Trophoblast cell (in vitro differentiated cells and primary cell): ENCODE measurements at regions not wholly inside any gene's neighbourhood (a gene's known extent, or its start where the extent isn't known, plus 50 kb on each side); places are given as distances from the start of the nearest gene placed in this dataset.
A peak's percentile ranks its signal among the peaks of the same experiment; 100 is the strongest.

Experiments
- DNase-seq, 2 donors: peaks; one replicate each; pipeline ENCODE4 v3.0.0-alpha.2; 2016
- H2AFZ ChIP-seq: 2 replicates; pipeline ENCODE4 v1.6.1; 2013; ENCODE audit warnings: low read length, moderate library complexity, mild to moderate bottlenecking; ENCODE audit not compliant: insufficient read depth, poor library complexity
- H2AK5ac ChIP-seq: 2 replicates; pipeline ENCODE4 v1.6.1; 2013; ENCODE audit warnings: mild to moderate bottlenecking, low read length
- H2BK120ac ChIP-seq: 2 replicates; pipeline ENCODE4 v1.6.1; 2013; ENCODE audit warnings: low read length, mild to moderate bottlenecking, moderate library complexity; ENCODE audit not compliant: insufficient read depth, poor library complexity
- H2BK12ac ChIP-seq: 2 replicates; pipeline ENCODE4 v1.6.1; 2013; ENCODE audit warnings: mild to moderate bottlenecking, low read length, moderate library complexity
- H2BK5ac ChIP-seq: 2 replicates; pipeline ENCODE4 v1.6.1; 2013; ENCODE audit warnings: low read length, low read depth, moderate library complexity, mild to moderate bottlenecking; ENCODE audit not compliant: poor library complexity
- H3K14ac ChIP-seq: 2 replicates; pipeline ENCODE4 v1.6.1; 2013; ENCODE audit warnings: mild to moderate bottlenecking, low read length
- H3K18ac ChIP-seq: 2 replicates; pipeline ENCODE4 v1.6.1; 2013; ENCODE audit warnings: mild to moderate bottlenecking, low read length
- H3K23ac ChIP-seq: 2 replicates; pipeline ENCODE4 v1.6.1; 2013; ENCODE audit warnings: low read length
- H3K27ac ChIP-seq: 2 replicates; pipeline ENCODE4 v1.5.1; 2013; ENCODE audit warnings: low read depth, mild to moderate bottlenecking, inconsistent platforms, low read length, moderate library complexity
- H3K27me3 ChIP-seq: 2 replicates; pipeline ENCODE4 v1.6.1; 2013; ENCODE audit warnings: inconsistent platforms, mild to moderate bottlenecking, low read length, moderate library complexity; ENCODE audit not compliant: insufficient read depth
- H3K36me3 ChIP-seq, 2 experiments: 1 replicate in 1 of 2; 2 replicates in 1 of 2; pipeline ENCODE4 v1.6.1; 2013; ENCODE audit warnings: low read length in 2 of 2, mild to moderate bottlenecking in 2 of 2, moderate library complexity in 1 of 2; ENCODE audit not compliant: insufficient read depth in 2 of 2, control insufficient read depth in 1 of 2
- H3K4ac ChIP-seq: 2 replicates; pipeline ENCODE4 v1.6.1; 2013; ENCODE audit warnings: low read depth, mild to moderate bottlenecking, low read length, moderate library complexity
- H3K4me1 ChIP-seq, 2 experiments: 1 replicate in 1 of 2; 2 replicates in 1 of 2; pipeline ENCODE4 v1.6.1; 2013; ENCODE audit warnings: low read length in 2 of 2, mild to moderate bottlenecking in 2 of 2, moderate library complexity in 1 of 2; ENCODE audit not compliant: insufficient read depth in 2 of 2, control insufficient read depth in 1 of 2
- H3K4me2 ChIP-seq: 2 replicates; pipeline ENCODE4 v1.6.1; 2013; ENCODE audit warnings: inconsistent platforms, mild to moderate bottlenecking, low read length, moderate library complexity
- H3K4me3 ChIP-seq: 2 replicates; pipeline ENCODE4 v1.5.1; 2013; ENCODE audit warnings: mild to moderate bottlenecking, low read depth, low read length, inconsistent platforms
- H3K79me1 ChIP-seq: one replicate; pipeline ENCODE4 v1.6.1; 2013; ENCODE audit warnings: low read length
- H3K79me2 ChIP-seq: 2 replicates; pipeline ENCODE4 v1.6.1; 2013; ENCODE audit warnings: low read length, mild to moderate bottlenecking; ENCODE audit not compliant: control insufficient read depth, insufficient read depth, poor library complexity
- H3K9ac ChIP-seq: 2 replicates; pipeline ENCODE4 v1.6.1; 2013; ENCODE audit warnings: mild to moderate bottlenecking, low read length
- H3K9me3 ChIP-seq: 2 replicates; pipeline ENCODE4 v1.6.1; 2013; ENCODE audit warnings: low read depth, mild to moderate bottlenecking, control low read depth, inconsistent platforms, low read length; ENCODE audit not compliant: insufficient read depth
- H4K12ac ChIP-seq: 2 replicates; pipeline ENCODE4 v1.6.1; 2013; ENCODE audit warnings: low read depth, mild to moderate bottlenecking, low read length, moderate library complexity
- H4K8ac ChIP-seq: 2 replicates; pipeline ENCODE4 v1.6.1; 2013; ENCODE audit warnings: low read depth, mild to moderate bottlenecking, low read length, moderate library complexity
- H4K91ac ChIP-seq: one replicate; pipeline ENCODE4 v1.6.1; 2013; ENCODE audit warnings: low read depth, mild to moderate bottlenecking, low read length, moderate library complexity
- WGBS: extraction: QIAGEN DNeasy Blood & Tissue Kit; methylation state at CpG from one replicate; pipeline ENCODE4 v1.1.7; 2013; ENCODE audit warnings: missing lambda C conversion rate; ENCODE audit not compliant: insufficient read length, insufficient coverage; ENCODE audit errors: extremely low coverage; 5-methylcytosine and 5-hydroxymethylcytosine counted together

DNA sequence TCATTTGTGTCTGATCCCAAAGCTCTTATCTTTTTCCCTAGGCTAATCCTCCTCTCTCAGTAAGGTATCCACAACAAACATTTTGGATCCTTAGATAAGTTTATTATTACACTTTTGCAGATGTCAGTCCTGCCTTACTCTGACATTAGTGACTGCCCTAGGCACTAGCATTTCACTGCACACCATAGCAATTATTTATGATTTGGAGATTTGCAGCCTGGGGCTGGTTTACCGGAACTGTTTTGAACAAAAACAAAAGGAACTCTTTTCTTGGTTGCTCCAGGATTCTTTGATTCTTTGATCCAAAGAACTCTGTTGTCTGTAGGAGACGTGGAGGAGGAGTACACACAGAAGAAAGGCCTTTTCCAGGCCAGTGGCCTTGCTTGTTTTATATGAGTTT, 80.4 kb downstream of the EDNRB start:
- H3K79me2 ChIP-seq = no peaks in the 10 kb centered on the region
- H2BK120ac ChIP-seq = no peak overlapping the region
- no peak overlapping the region for H2AK5ac ChIP-seq
- no peak overlapping the region for H4K91ac ChIP-seq
- H3K36me3 ChIP-seq = no peaks in the 10 kb centered on the region
- no peaks in the 10 kb centered on the region for H3K79me1 ChIP-seq
- no peak overlapping the region for H3K14ac ChIP-seq
- no peak overlapping the region for H3K4ac ChIP-seq
- no peak overlapping the region for H3K23ac ChIP-seq
- H3K18ac ChIP-seq = no peak overlapping the region
- peaks cover 0 to under 1% of the 10 kb centered on the region in 2 experiments for H3K4me1 ChIP-seq
- no peak overlapping the region for H2BK5ac ChIP-seq
- no peak overlapping the region for H3K4me3 ChIP-seq
- no CpG with 5 or more reads among the region's 2 CpGs for WGBS
- no peak overlapping the region for H3K4me2 ChIP-seq
- no peak overlapping the region for H2BK12ac ChIP-seq
- H2AFZ ChIP-seq = no peak overlapping the region
- DNase-seq = peak; percentile 78 to 91
- H3K9ac ChIP-seq = no peak overlapping the region
- H3K9me3 ChIP-seq = no peaks in the 10 kb centered on the region
- H3K27ac ChIP-seq = no peak overlapping the region
- no peak overlapping the region for H4K8ac ChIP-seq
- no peak overlapping the region for H4K12ac ChIP-seq
- no peaks in the 10 kb centered on the region for H3K27me3 ChIP-seq

DNA sequence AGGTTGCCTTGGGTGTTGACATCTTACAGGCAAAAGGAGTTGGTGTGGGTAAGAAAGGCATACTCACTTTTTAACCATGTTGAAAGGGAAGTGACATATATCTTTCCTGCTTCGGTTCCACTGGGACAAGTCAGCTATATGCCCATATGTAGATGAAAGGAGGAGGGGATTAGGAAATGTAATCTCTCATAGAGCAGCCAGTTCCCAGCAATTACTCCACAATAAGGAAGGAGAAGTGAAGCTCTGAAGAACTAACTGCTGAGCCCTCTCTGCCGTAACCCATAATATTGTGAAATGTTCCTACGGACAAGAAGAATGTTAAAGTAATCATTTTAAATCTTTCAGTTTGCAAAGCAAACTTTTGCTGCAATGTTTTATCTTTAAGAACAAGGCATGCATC, 82.2 kb downstream of the EDNRB start:
- H4K8ac ChIP-seq = no peak overlapping the region
- H3K4me1 ChIP-seq = peaks cover 0 to 2% of the 10 kb centered on the region in 2 experiments
- no CpG with 5 or more reads among the region's 3 CpGs for WGBS

DNA sequence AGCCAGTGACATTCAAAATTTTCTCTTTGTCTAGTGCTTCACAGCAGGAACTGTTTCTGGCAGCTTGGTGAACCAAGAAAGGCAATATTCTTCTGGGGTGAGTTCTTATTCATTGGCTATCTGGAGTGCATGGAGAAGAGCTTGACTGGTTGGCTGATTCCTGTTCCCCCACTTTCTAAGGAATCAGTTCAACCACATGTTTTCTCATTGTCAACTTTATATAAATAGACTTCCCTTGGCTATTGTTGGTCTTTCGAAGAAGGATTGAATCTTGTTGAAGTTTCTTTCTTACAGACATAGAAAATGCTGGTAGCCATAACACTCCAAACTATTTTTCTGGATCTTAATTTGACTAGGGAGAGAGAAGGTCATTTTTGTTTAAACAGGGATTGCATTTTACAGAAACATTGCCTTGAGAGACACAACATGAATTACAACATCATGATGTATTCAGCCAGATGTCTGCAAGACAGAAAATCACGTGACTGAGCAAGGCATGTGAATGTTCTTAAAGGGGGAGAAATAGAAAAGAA, 85.2 kb downstream of the EDNRB start:
- H2AFZ ChIP-seq = no peak overlapping the region
- peak overlapping the region; percentile 56 for H2BK5ac ChIP-seq
- H4K12ac ChIP-seq = no peak overlapping the region
- H3K14ac ChIP-seq = no peak overlapping the region
- peaks cover 0 to 2% of the 10 kb centered on the region in 2 experiments for H3K4me1 ChIP-seq
- H2BK12ac ChIP-seq = no peak overlapping the region
- no peak overlapping the region for H4K91ac ChIP-seq
- no peak overlapping the region for H3K4me3 ChIP-seq
- no peaks in the 10 kb centered on the region for H3K36me3 ChIP-seq
- H3K9me3 ChIP-seq = no peaks in the 10 kb centered on the region
- H3K9ac ChIP-seq = no peak overlapping the region
- no peaks in the 10 kb centered on the region for H3K79me1 ChIP-seq
- peak overlapping the region; percentile 19 for H4K8ac ChIP-seq
- H2BK120ac ChIP-seq = no peak overlapping the region
- no peak overlapping the region for H2AK5ac ChIP-seq
- WGBS = no CpG with 5 or more reads among the region's 2 CpGs
- H3K79me2 ChIP-seq = no peaks in the 10 kb centered on the region
- DNase-seq = peak in 1 of 2 donors; percentile 52
- no peak overlapping the region for H3K4ac ChIP-seq
- H3K18ac ChIP-seq = no peak overlapping the region
- H3K23ac ChIP-seq = no peak overlapping the region
- no peaks in the 10 kb centered on the region for H3K27me3 ChIP-seq
- no peak overlapping the region for H3K4me2 ChIP-seq
- no peak overlapping the region for H3K27ac ChIP-seq

More for the DNA sequence above, 82.2 kb downstream of the EDNRB start:
- no peak overlapping the region for H4K12ac ChIP-seq
- H3K9ac ChIP-seq = no peak overlapping the region
- no peak overlapping the region for H2BK120ac ChIP-seq
- DNase-seq = peak; percentile 51 to 73
- H3K4me2 ChIP-seq = no peak overlapping the region
- no peak overlapping the region for H4K91ac ChIP-seq
- no peak overlapping the region for H2AK5ac ChIP-seq
- no peak overlapping the region for H3K27ac ChIP-seq
- H2BK12ac ChIP-seq = peak overlapping the region; percentile 89
- H3K36me3 ChIP-seq = no peaks in the 10 kb centered on the region
- no peaks in the 10 kb centered on the region for H3K79me1 ChIP-seq
- H3K14ac ChIP-seq = no peak overlapping the region
- H3K27me3 ChIP-seq = no peaks in the 10 kb centered on the region
- H3K4ac ChIP-seq = no peak overlapping the region
- no peaks in the 10 kb centered on the region for H3K9me3 ChIP-seq
- no peak overlapping the region for H3K4me3 ChIP-seq
- H2AFZ ChIP-seq = no peak overlapping the region
- H3K23ac ChIP-seq = no peak overlapping the region
- H3K18ac ChIP-seq = no peak overlapping the region
- no peaks in the 10 kb centered on the region for H3K79me2 ChIP-seq
- no peak overlapping the region for H2BK5ac ChIP-seq

DNA sequence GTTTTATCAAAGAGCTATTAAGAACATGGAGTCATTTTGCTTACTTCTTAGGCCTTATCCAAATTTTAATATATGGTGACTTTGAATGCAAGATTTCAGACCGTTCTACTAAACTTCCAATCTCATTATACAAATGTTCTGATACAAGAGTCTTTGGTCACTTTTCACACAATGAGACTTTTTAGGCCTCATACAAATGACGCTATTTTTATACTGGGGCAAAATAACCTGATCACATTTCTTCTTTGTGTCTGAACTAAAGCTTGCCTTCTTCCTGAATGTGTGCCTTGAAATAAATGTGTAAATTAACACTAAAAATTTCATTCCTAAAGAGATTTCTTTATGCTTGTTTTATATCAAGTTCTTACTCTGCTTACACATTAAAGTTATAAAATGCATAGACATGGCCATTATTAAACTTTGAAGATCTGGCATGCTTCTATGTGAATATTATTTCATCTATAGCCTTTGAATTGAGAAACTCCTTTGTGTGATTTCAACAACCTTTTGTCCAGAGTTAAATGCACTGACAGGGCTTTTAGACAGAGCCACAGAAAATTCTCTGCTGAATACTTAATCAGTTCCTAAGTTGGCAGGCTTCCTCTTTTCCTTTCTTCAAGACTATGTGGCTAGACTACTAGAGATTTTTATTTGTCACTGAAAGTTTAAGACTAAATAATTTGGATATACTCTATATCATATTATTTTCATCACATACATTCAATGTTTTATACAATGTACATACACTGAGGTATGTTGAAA, 86.1 kb downstream of the EDNRB start:
- Histone ChIP-seq H3K23ac (no peak overlapping the region), H3K18ac (no peak overlapping the region), H3K9ac (no peak overlapping the region), H2BK5ac (no peak overlapping the region), H3K4me1 (peaks cover 0 to 2% of the 10 kb centered on the region in 2 experiments), H3K36me3 (no peaks in the 10 kb centered on the region), H2AFZ (no peak overlapping the region), H3K79me2 (no peaks in the 10 kb centered on the region), H4K91ac (no peak overlapping the region), H2AK5ac (no peak overlapping the region), H3K79me1 (no peaks in the 10 kb centered on the region), H4K12ac (no peak overlapping the region), H3K4ac (no peak overlapping the region), H3K27me3 (no peaks in the 10 kb centered on the region), H3K4me3 (no peak overlapping the region), H4K8ac (no peak overlapping the region), H2BK120ac (no peak overlapping the region), H3K27ac (no peak overlapping the region), H3K14ac (no peak overlapping the region), H3K4me2 (no peak overlapping the region), H2BK12ac (no peak overlapping the region), H3K9me3 (no peaks in the 10 kb centered on the region)
- WGBS = no CpG with 5 or more reads among the region's 2 CpGs
- no peak for DNase-seq
